ENCODE measurements at regions not wholly inside any gene's neighbourhood (a gene's known extent, or its start where the extent isn't known, plus 50 kb on each side); places are given as distances from the start of the nearest gene placed in this dataset.
A peak's percentile ranks its signal among the peaks of the same experiment; 100 is the strongest.

GRCh38 chr2:34025196-34025595 is 426.1 kb upstream of the FAM98A start:
- H3K27me3 ChIP-seq (ENCODE audit: insufficient read depth, poor library complexity, severe bottlenecking) = no peaks in the 10 kb centered on the region
- no peak overlapping the region for H3K4me3 ChIP-seq (replicated peaks; ENCODE audit: insufficient read depth, low read length)
- H3K27ac ChIP-seq (replicated peaks) = no peak overlapping the region
- no peak for DNase-seq (ENCODE audit: low read depth in 1 of 2, low spot score in 1 of 2)
- no peak for TF ChIP-seq GABPA (IDR thresholded peaks at IDR 0.05; ENCODE audit: low read depth)
- no peak for TF ChIP-seq POLR2AphosphoS5 (IDR thresholded peaks at IDR 0.05; ENCODE audit: low read depth)

GRCh38 chr2:34012715-34013302 is 413.7 kb upstream of the FAM98A start:
- TF ChIP-seq, protein P1, sequence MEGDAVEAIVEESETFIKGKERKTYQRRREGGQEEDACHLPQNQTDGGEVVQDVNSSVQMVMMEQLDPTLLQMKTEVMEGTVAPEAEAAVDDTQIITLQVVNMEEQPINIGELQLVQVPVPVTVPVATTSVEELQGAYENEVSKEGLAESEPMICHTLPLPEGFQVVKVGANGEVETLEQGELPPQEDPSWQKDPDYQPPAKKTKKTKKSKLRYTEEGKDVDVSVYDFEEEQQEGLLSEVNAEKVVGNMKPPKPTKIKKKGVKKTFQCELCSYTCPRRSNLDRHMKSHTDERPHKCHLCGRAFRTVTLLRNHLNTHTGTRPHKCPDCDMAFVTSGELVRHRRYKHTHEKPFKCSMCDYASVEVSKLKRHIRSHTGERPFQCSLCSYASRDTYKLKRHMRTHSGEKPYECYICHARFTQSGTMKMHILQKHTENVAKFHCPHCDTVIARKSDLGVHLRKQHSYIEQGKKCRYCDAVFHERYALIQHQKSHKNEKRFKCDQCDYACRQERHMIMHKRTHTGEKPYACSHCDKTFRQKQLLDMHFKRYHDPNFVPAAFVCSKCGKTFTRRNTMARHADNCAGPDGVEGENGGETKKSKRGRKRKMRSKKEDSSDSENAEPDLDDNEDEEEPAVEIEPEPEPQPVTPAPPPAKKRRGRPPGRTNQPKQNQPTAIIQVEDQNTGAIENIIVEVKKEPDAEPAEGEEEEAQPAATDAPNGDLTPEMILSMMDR (IDR thresholded peaks at IDR 0.05; ENCODE audit: insufficient read depth, low read length) = peak; percentile 39
- TF ChIP-seq SPI1 (IDR thresholded peaks at IDR 0.05; ENCODE audit: borderline replicate concordance, low read depth) = no peak
- peak; percentile 10 to 53 for DNase-seq (ENCODE audit: low read depth in 1 of 2, low spot score in 1 of 2)
- H3K27me3 ChIP-seq (ENCODE audit: insufficient read depth, poor library complexity, severe bottlenecking) = no peaks in the 10 kb centered on the region

GRCh38 chr2:34011684-34012083 is 412.6 kb upstream of the FAM98A start:
- H3K27me3 ChIP-seq (ENCODE audit: insufficient read depth, poor library complexity, severe bottlenecking) = no peaks in the 10 kb centered on the region
- TF ChIP-seq, protein P1 (IDR thresholded peaks at IDR 0.05; ENCODE audit: insufficient read depth, low read length) = no peak
- TF ChIP-seq SPI1 (IDR thresholded peaks at IDR 0.05; ENCODE audit: borderline replicate concordance, low read depth) (no peak), REST (IDR thresholded peaks at IDR 0.05; ENCODE audit: insufficient replicate concordance, low read depth) (no peak), GABPA (IDR thresholded peaks at IDR 0.05; ENCODE audit: low read depth) (no peak), POLR2AphosphoS5 (IDR thresholded peaks at IDR 0.05; ENCODE audit: low read depth) (no peak)
- no peak overlapping the region for H3K4me3 ChIP-seq (replicated peaks; ENCODE audit: insufficient read depth, low read length)
- H3K27ac ChIP-seq (replicated peaks) = no peak overlapping the region
- DNase-seq (ENCODE audit: low read depth in 1 of 2, low spot score in 1 of 2) = no peak

More at GRCh38 chr2:34012715-34013302, 413.7 kb upstream of the FAM98A start:
- Histone ChIP-seq H3K27ac (replicated peaks) (no peak overlapping the region), H3K4me3 (replicated peaks; ENCODE audit: insufficient read depth, low read length) (no peak overlapping the region)

- no peak for DNase-seq (ENCODE audit: low read depth in 1 of 2, low spot score in 1 of 2)
- H3K27ac ChIP-seq (replicated peaks) = no peak overlapping the region
- no peak overlapping the region for H3K4me3 ChIP-seq (replicated peaks; ENCODE audit: insufficient read depth, low read length)
- TF ChIP-seq GABPA (IDR thresholded peaks at IDR 0.05; ENCODE audit: low read depth) (no peak), POLR2AphosphoS5 (IDR thresholded peaks at IDR 0.05; ENCODE audit: low read depth) (no peak), REST (IDR thresholded peaks at IDR 0.05; ENCODE audit: insufficient replicate concordance, low read depth) (no peak), SPI1 (IDR thresholded peaks at IDR 0.05; ENCODE audit: borderline replicate concordance, low read depth) (no peak)
- TF ChIP-seq, protein P1 (IDR thresholded peaks at IDR 0.05; ENCODE audit: insufficient read depth, low read length) = no peak
- H3K27me3 ChIP-seq (ENCODE audit: insufficient read depth, poor library complexity, severe bottlenecking) = no peaks in the 10 kb centered on the region
These were observed 406.8 kb upstream of the FAM98A start for GRCh38 chr2:34005901-34006300.

Data from HL-60 (cell line).